Adrenal gland (tissue), 9 donors: ENCODE measurements at regions not wholly inside any gene's neighbourhood (a gene's known extent, or its start where the extent isn't known, plus 50 kb on each side); places are given as distances from the start of the nearest gene placed in this dataset.

Experiments
- DNase-seq, 7 donors: peaks; one replicate each; pipeline ENCODE4 v3.0.0-alpha.2; 2019 to 2020
- H3K27ac ChIP-seq, 5 donors: fragments of 200-600 bp; sonication (generic) in 4 of 5; 1 replicate in 3 of 5; 2 replicates in 2 of 5; pipeline versions ENCODE4 v1.5.1 to v1.8.0; 2016 to 2020; ENCODE audit warnings: mild to moderate bottlenecking in 1 of 5
- H3K27me3 ChIP-seq: fragments of 200-600 bp; 2 replicates; pipeline ENCODE4 v1.8.0; 2021
- H3K36me3 ChIP-seq, 2 donors: fragments of 200-600 bp; replicated peaks in 1 of 2; 1 replicate in 1 of 2; 2 replicates in 1 of 2; pipeline versions ENCODE4 v1.5.1 to v1.8.0; 2018 to 2022
- H3K4me1 ChIP-seq, 2 donors: fragments of 200-600 bp; replicated peaks in 1 of 2; 1 replicate in 1 of 2; 2 replicates in 1 of 2; pipeline versions ENCODE4 v1.5.1 to v1.8.0; 2018 to 2021
- H3K4me3 ChIP-seq, 4 donors: fragments of 200-600 bp; sonication (generic) in 3 of 4; one replicate each; pipeline ENCODE4 v1.5.1; 2016 to 2018
- H3K9me3 ChIP-seq, 3 donors: fragments of 200-600 bp; sonication (generic) in 1 of 3; replicated peaks in 1 of 3; 1 replicate in 2 of 3; 2 replicates in 1 of 3; pipeline versions ENCODE4 v1.5.1 to v1.8.0; 2016 to 2021
- POLR2A ChIP-seq, 2 donors: fragments of 450-650 bp; IDR thresholded peaks; one replicate each; pipeline ENCODE4 v1.6.1; 2017; ENCODE audit warnings: antibody characterized with exemption in 2 of 2, mild to moderate bottlenecking in 2 of 2, moderate library complexity in 1 of 2
- WGBS, 4 donors: extraction: QIAGEN DNeasy Blood & Tissue Kit in 2 of 4; methylation state at CpG; one replicate each; pipeline versions ENCODE4 v1.1.5 to v1.1.7; 2013 to 2017; 5-methylcytosine and 5-hydroxymethylcytosine counted together
- intact Hi-C, 2 donors: fragments of 100-400 bp; cut with DNase I; formaldehyde crosslinking; loops; one replicate each; pipeline versions ENCODE4 v1.14.1 to v1.15.0; 2022 to 2023
- TF ChIP-seq, protein P1 (sequence below), 6 experiments: fragments of 450-650 bp in 4 of 6; fragments of 200-600 bp in 2 of 6; sonication (generic) in 1 of 6; IDR thresholded peaks; 1 replicate in 5 of 6; 2 replicates in 1 of 6; pipeline versions ENCODE4 v1.5.1 to v1.8.0; 2016 to 2021; ENCODE audit warnings: antibody characterized with exemption in 6 of 6, mild to moderate bottlenecking in 2 of 6, moderate library complexity in 1 of 6
- donor health status: healthy with polysubstance abuse.
- donor health status: Bipolar disorder and iron deficiency.
- donor health status: DM: yes; HTN: yes; CAD: no.
- donor health status: DM: no; HTN: no; CAD: no.
- donor health status: DM: no; HTN: no; CAD: no.

DNA sequence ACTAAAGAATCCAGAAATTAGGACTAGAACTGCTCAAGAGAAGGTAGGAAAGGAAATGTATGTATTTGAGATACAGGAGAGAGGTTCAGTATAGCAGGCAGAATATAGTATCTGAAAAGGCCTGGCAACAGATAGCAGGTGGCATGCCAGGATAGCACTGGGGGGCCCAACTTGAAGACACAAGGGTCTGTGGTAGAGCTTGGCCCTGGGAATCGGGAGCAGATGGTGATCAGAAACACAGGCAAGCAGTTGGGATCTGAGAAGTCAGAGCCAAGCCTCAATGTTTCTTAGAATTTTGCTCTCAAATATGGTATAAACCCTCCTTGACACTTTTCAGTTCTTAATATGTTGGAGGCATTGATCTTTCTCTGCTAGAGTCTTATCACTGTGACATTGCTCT is 499.8 kb upstream of the CD180 start:
- Histone ChIP-seq H3K9me3 (no peaks in the 10 kb centered on the region), H3K27ac (no peak overlapping the region), H3K4me1 (peaks cover 0 to 12% of the 10 kb centered on the region in 2 donors), H3K27me3 (no peaks in the 10 kb centered on the region), H3K36me3 (no peaks in the 10 kb centered on the region), H3K4me3 (no peak overlapping the region)
- 75 to 89% (median 76%) methylated on average over 1 of the region's 1 CpG for whole genome bisulfite sequencing, 4 donors
- TF ChIP-seq, protein P1, sequence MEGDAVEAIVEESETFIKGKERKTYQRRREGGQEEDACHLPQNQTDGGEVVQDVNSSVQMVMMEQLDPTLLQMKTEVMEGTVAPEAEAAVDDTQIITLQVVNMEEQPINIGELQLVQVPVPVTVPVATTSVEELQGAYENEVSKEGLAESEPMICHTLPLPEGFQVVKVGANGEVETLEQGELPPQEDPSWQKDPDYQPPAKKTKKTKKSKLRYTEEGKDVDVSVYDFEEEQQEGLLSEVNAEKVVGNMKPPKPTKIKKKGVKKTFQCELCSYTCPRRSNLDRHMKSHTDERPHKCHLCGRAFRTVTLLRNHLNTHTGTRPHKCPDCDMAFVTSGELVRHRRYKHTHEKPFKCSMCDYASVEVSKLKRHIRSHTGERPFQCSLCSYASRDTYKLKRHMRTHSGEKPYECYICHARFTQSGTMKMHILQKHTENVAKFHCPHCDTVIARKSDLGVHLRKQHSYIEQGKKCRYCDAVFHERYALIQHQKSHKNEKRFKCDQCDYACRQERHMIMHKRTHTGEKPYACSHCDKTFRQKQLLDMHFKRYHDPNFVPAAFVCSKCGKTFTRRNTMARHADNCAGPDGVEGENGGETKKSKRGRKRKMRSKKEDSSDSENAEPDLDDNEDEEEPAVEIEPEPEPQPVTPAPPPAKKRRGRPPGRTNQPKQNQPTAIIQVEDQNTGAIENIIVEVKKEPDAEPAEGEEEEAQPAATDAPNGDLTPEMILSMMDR (IDR thresholded peaks at IDR 0.05): no peak
- no peak for TF ChIP-seq POLR2A (IDR thresholded peaks at IDR 0.05)
- DNase-seq: no peak
- intact Hi-C loops: loop anchor here in 1 of 2 donors (5.0 kb wide), 1 partner anchor 96 kb away; no protein-coding TSS in a partner anchor

DNA sequence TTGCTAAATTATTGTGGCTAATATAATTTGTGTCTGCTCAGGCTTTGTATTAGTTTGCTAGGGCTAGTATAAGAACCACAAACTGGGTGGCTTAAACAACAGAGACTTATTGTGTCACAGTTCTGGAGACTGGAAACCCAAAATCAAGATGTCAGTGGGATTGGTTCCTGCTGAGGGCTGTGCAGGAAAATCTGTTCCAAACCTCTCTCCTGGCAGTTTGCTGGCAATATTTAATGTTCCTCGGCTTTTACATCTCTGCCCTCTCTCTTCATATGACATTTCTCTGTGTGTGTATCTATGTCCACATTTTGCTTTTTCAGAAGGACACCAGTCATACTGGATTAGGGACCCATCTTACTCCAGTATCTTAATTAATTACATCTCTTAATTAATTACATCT is 498.8 kb upstream of the CD180 start:
- H3K4me3 ChIP-seq: no peak overlapping the region
- TF ChIP-seq, protein P1 (IDR thresholded peaks at IDR 0.05): no peak
- no peak for TF ChIP-seq POLR2A (IDR thresholded peaks at IDR 0.05)
- 56 to 78% (median 67%) methylated on average over 1 of the region's 1 CpG for WGBS, 4 donors
- H3K27me3 ChIP-seq: no peaks in the 10 kb centered on the region
- H3K27ac ChIP-seq: peak overlapping the region in 3 of 5 donors; percentile 14 to 43 (median 18)
- no peaks in the 10 kb centered on the region for H3K36me3 ChIP-seq
- no peak for DNase-seq
- intact Hi-C loops: loop anchor here in 1 of 2 donors (5.0 kb wide), 1 partner anchor 97 kb away; no protein-coding TSS in a partner anchor
- H3K4me1 ChIP-seq: peaks cover 0 to 12% of the 10 kb centered on the region in 2 donors
- no peaks in the 10 kb centered on the region for H3K9me3 ChIP-seq

DNA sequence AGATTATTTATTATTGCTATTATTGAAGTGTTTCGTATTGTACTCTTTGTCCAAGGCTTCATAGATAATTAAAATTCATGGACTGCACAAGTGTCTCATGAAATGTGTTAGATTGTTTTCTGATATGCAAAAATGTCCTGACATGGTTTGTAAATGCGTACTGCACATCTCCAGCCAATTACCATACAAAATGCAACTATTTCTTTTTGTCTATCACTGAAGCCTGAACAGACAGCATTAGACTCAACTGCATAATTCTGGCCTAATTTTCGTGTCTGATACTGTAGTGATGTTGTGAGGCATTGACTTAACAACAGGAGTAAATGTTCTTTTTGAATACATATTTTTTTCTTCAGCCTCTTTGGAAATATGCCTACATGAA is 498.2 kb upstream of the CD180 start:
- DNase-seq: no peak
- TF ChIP-seq, protein P1 (IDR thresholded peaks at IDR 0.05): no peak
- no peak for TF ChIP-seq POLR2A (IDR thresholded peaks at IDR 0.05)
- no peaks in the 10 kb centered on the region for H3K36me3 ChIP-seq
- peaks cover 0 to 12% of the 10 kb centered on the region in 2 donors for H3K4me1 ChIP-seq
- WGBS, 4 donors: 57 to 66% (median 62%) methylated on average over 3 of the region's 3 CpGs
- no peak overlapping the region for H3K4me3 ChIP-seq
- H3K27me3 ChIP-seq: no peaks in the 10 kb centered on the region
- no peaks in the 10 kb centered on the region for H3K9me3 ChIP-seq
- H3K27ac ChIP-seq: peak overlapping the region in 3 of 5 donors; percentile 14 to 43 (median 18)
- intact Hi-C loops: loop anchor here in 1 of 2 donors (5.0 kb wide), 1 partner anchor 98 kb away; no protein-coding TSS in a partner anchor

DNA sequence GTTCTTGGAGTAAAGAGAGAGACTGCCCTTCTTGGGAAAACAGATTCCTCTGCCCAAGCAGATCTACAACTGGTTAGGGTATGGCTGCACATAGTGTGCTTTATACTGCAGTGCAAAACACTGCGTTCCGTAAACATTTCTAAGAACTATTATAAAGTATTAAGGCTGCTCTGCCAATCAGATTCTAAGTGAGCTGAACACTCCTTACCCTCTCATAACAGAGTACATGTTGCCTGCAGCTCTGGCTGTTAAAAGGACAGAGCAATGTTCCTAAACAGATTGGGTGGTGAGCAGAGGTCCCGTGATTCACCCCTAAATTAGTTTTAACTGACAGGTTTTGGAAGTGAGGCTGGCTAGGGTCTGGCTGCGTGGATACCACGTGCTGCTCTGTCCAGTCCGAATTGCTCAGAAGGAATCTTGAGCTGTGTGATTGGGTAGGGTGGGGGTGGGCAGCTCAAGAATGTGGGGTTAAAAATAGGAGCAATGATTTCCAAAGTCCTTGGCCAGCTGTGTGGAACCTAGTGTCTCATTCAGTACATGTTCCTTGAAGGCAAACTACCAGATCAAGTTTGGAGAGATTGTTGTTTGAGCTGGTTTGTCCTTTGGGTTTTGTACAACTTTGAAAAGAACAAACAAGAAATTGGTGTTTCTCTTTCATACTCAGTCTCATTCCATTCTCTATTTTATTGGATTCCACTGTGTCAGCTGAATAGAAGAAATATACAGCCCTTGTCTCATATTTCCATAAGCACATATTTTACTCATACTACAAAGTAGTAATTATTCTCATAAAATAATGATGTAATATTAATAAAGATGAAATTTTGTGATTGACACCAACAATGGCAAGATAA is 497.6 kb upstream of the CD180 start:
- WGBS, 4 donors: 23 to 51% (median 39%) methylated on average over 6 of the region's 6 CpGs
- Histone ChIP-seq H3K4me3 (no peak overlapping the region), H3K4me1 (peaks cover 0 to 12% of the 10 kb centered on the region in 2 donors), H3K27me3 (no peaks in the 10 kb centered on the region), H3K36me3 (no peaks in the 10 kb centered on the region), H3K9me3 (no peaks in the 10 kb centered on the region), H3K27ac (peak overlapping the region in 3 of 5 donors; percentile 14 to 58 (median 43))
- TF ChIP-seq, protein P1 (IDR thresholded peaks at IDR 0.05): no peak
- peak in 1 of 2 donors; percentile 27 for TF ChIP-seq POLR2A (IDR thresholded peaks at IDR 0.05)
- peak; percentile 20 to 90 (median 72) for DNase-seq
- intact Hi-C loops: no loop called here
